ENCODE measurements at regions not wholly inside any gene's neighbourhood (a gene's known extent, or its start where the extent isn't known, plus 50 kb on each side); places are given as distances from the start of the nearest gene placed in this dataset.
A peak's percentile ranks its signal among the peaks of the same experiment; 100 is the strongest.

DNA sequence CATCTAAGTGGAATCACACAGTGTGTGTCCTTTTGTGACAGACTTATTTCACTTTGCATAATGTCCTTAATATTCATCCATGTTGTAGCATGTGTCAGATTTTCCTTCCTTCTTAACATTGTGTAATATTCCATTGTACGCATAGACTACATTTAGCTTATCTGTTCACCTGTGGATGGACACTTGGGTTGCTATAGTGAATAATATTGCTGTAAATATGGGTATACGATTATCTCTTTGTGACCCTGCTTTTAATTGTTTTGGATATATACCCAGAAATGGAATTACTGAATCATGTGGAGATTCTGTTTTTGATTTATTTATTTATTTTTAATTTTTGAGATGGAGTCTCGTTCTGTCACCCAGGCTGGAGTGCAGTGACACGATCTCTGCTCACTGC is 63.0 kb upstream of the ATP5PO start:
- Histone ChIP-seq H3K36me3 (no peaks in the 10 kb centered on the region), H3K4me3 (no peak overlapping the region), H3K9me3 (no peaks in the 10 kb centered on the region), H3K27ac (no peak overlapping the region), H3K4me1 (peaks cover 0 to 8% (median 0%) of the 10 kb centered on the region in 4 donors), H3K27me3 (no peaks in the 10 kb centered on the region)
- no peak for DNase-seq
- intact Hi-C loops (cut with DNase I), result no loop called here
- WGBS (ENCODE audit: insufficient coverage, low coverage, low lambda C conversion rate, missing lambda C conversion rate), result 79% methylated on average over 3 of the region's 4 CpGs
- no peak for TF ChIP-seq POLR2A (IDR thresholded peaks at IDR 0.05)
- TF ChIP-seq, protein P1, sequence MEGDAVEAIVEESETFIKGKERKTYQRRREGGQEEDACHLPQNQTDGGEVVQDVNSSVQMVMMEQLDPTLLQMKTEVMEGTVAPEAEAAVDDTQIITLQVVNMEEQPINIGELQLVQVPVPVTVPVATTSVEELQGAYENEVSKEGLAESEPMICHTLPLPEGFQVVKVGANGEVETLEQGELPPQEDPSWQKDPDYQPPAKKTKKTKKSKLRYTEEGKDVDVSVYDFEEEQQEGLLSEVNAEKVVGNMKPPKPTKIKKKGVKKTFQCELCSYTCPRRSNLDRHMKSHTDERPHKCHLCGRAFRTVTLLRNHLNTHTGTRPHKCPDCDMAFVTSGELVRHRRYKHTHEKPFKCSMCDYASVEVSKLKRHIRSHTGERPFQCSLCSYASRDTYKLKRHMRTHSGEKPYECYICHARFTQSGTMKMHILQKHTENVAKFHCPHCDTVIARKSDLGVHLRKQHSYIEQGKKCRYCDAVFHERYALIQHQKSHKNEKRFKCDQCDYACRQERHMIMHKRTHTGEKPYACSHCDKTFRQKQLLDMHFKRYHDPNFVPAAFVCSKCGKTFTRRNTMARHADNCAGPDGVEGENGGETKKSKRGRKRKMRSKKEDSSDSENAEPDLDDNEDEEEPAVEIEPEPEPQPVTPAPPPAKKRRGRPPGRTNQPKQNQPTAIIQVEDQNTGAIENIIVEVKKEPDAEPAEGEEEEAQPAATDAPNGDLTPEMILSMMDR (IDR thresholded peaks at IDR 0.05), result no peak
- ATAC-seq, result no peak

DNA sequence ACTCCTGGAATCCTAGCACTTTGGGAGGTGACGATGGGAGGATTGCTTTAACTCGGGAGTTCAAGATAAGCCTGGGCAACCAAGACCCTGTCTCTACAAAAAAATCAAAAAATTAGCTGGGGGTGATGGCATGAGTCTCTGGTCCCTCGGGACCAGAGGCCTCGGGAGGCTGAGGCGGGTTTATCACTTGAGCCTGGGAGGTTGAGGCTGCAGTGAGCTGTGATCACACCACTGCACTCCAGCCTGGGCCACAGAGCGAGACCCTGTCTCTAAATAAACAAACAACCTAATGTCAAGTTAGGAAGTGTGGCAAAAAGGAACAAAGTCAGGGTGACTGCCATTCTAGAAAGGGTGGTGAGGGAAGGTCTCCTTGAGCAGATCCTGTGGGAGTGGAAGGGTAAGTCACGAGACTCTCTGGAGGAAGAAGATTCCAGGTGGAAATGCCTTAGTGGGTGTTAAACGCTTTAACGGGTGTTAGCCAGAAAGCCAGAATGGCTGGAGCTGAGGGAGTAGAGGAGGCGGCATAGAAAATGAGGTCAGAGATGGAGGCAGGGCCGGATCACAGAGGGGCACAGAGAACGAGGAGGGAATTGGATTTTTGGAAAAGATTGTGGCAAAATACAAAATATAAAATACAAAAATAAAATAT is 62.2 kb upstream of the ATP5PO start:
- Histone ChIP-seq H3K9me3 (no peaks in the 10 kb centered on the region), H3K36me3 (no peaks in the 10 kb centered on the region), H3K27ac (no peak overlapping the region), H3K27me3 (no peaks in the 10 kb centered on the region), H3K4me1 (peaks cover 0 to 8% (median 0%) of the 10 kb centered on the region in 4 donors), H3K4me3 (no peak overlapping the region)
- intact Hi-C loops (cut with DNase I), result no loop called here
- ATAC-seq (no peak), DNase-seq (no peak)
- TF ChIP-seq, protein P1 (IDR thresholded peaks at IDR 0.05), result no peak
- TF ChIP-seq POLR2A (IDR thresholded peaks at IDR 0.05), result no peak
- 78% methylated on average over 11 of the region's 12 CpGs for WGBS (ENCODE audit: insufficient coverage, low coverage, low lambda C conversion rate, missing lambda C conversion rate)

DNA sequence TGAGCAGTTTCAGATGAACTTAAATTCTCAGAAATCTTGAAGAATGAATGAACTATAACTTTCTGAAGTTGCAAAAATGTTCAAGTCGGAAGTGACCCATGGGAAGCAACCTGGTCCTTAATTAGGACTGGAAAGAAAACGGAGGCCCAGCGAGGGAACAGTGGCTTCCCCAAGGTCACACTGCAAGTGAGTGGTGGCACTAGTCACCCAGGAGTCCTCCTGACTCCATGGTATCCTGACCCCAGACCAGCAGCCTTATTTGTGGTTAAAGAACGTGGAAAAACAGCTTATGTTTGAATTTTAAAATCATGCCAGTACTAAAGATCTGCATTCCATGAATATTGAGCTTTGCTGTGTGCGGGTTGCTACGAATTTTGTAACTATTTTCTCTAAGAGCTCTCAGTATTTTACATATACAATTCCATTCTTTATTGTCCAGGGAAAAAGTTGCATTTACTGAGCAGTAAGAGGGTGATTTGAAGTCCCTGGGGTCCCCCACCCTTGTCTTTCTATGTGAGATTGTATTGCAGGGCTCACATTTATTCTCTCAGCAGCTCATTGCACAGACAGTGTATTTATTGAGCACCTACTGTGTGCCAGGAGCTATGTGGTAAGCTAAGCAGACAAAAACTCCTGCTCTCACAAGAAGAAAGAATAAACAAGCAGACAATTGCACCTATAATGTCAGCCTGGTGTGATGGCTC is 61.6 kb upstream of the ATP5PO start:
- WGBS (ENCODE audit: insufficient coverage, low coverage, low lambda C conversion rate, missing lambda C conversion rate), result 55% methylated on average over 5 of the region's 6 CpGs
- no peaks in the 10 kb centered on the region for H3K9me3 ChIP-seq
- H3K4me1 ChIP-seq, result peaks cover 0 to 8% (median 0%) of the 10 kb centered on the region in 4 donors
- no peak overlapping the region for H3K27ac ChIP-seq
- intact Hi-C loops (cut with DNase I), result no loop called here
- H3K36me3 ChIP-seq, result no peaks in the 10 kb centered on the region
- H3K4me3 ChIP-seq, result no peak overlapping the region
- no peak for TF ChIP-seq POLR2A (IDR thresholded peaks at IDR 0.05)
- TF ChIP-seq, protein P1 (IDR thresholded peaks at IDR 0.05), result no peak
- H3K27me3 ChIP-seq, result no peaks in the 10 kb centered on the region
- DNase-seq, result no peak
- no peak for ATAC-seq

DNA sequence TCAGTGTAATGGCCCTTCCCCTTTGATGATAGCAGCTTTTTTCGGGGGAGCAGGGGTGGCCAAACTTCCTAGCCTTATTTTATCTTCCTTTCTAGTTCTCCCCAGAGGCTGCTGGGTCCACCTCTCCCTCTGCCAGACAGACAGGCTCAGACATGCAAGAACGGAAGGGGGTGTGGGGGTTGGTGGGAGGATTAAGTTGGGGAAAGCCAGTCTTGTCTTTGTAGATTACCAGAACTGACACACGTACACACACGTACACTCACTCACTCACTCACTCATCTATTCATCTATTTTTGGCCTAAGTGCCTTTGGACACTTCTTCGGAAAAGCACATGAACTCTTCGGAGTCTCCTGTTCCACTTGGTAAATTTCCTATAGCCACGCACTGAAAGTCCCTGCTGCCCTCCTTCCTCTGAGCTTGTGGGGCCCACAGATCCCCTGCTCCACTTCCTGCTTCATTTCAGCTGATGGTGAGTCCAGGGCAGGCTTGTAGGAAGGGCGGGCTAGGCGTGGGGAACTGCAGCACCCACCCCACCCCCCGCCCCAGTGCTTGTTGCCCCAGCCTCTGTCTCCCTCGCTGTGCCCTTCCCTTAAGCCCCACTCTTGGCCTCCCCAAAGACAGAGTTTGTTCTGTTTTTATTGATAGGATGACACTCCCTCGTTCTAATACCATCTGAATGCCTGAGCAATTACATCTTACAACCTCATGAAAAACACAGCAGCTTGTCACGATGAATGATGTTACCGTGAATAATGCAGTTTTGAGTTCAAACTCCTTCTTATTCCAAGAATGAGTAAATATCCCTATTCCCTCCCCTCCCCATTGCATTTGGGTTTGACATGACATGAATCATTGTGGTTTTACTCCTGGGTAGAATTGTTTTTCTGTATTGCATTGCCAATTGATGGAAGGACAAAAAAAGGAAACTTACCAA is 60.7 kb upstream of the ATP5PO start:
- H3K27me3 ChIP-seq, result no peaks in the 10 kb centered on the region
- H3K36me3 ChIP-seq, result no peaks in the 10 kb centered on the region
- intact Hi-C loops (cut with DNase I), result no loop called here
- ATAC-seq, result peak; percentile 10 to 34 (median 28)
- H3K27ac ChIP-seq, result peak overlapping the region in 1 of 3 donors; percentile 28
- H3K4me1 ChIP-seq, result peaks cover 0 to 8% (median 0%) of the 10 kb centered on the region in 4 donors
- DNase-seq, result no peak
- WGBS (ENCODE audit: insufficient coverage, low coverage, low lambda C conversion rate, missing lambda C conversion rate), result 44% methylated on average over 13 of the region's 14 CpGs
- no peak for TF ChIP-seq POLR2A (IDR thresholded peaks at IDR 0.05)
- TF ChIP-seq, protein P1 (IDR thresholded peaks at IDR 0.05), result no peak
- H3K9me3 ChIP-seq, result no peaks in the 10 kb centered on the region
- no peak overlapping the region for H3K4me3 ChIP-seq

Measured in right lobe of liver (tissue), 6 donors.